ENCODE measurements at regions not wholly inside any gene's neighbourhood (a gene's known extent, or its start where the extent isn't known, plus 50 kb on each side); places are given as distances from the start of the nearest gene placed in this dataset.

- TF ChIP-seq POLR2A (IDR thresholded peaks at IDR 0.05), result no peak
- TF ChIP-seq CTCF (IDR thresholded peaks at IDR 0.05 in 4 of 5, conservative IDR thresholded peaks at IDR 0.05 in 1 of 5), result no peak
Observed at GRCh38 chr5:21067724-21068123, 1079.7 kb upstream of the CDH18 start.
